PFSK-1 (cell line): ENCODE measurements at regions not wholly inside any gene's neighbourhood (a gene's known extent, or its start where the extent isn't known, plus 50 kb on each side); places are given as distances from the start of the nearest gene placed in this dataset.

ENCODE experiments used
- FOXP2 ChIP-seq: optimal IDR thresholded peaks from 2 replicates; pipeline ENCODE3; 2011; ENCODE audit warnings: borderline replicate concordance, control low read depth, inconsistent platforms; ENCODE audit not compliant: insufficient read depth; ENCODE audit errors: extremely low read length, extremely low read depth
- POLR2AphosphoS5 ChIP-seq: IDR thresholded peaks from 2 replicates; pipeline ENCODE4 v1.6.1; 2012; ENCODE audit warnings: low read depth, mild to moderate bottlenecking, control low read depth, low read length, moderate library complexity
- SIN3A ChIP-seq: IDR thresholded peaks from 2 replicates; pipeline ENCODE4 v1.6.1; 2012; ENCODE audit warnings: mild to moderate bottlenecking, low read length, moderate library complexity, borderline replicate concordance; ENCODE audit not compliant: insufficient read depth
- TAF1 ChIP-seq: IDR thresholded peaks from 2 replicates; pipeline ENCODE4 v1.6.1; 2012; ENCODE audit warnings: low read length, control low read depth, borderline replicate concordance; ENCODE audit not compliant: insufficient read depth
- TF ChIP-seq, protein P1 (sequence below), 2 experiments: IDR thresholded peaks; 2 replicates each; pipeline versions ENCODE4 v1.6.1 to v1.8.0; 2011 to 2012; ENCODE audit warnings: low read depth in 2 of 2, low read length in 2 of 2, control low read depth in 1 of 2, inconsistent platforms in 1 of 2, mild to moderate bottlenecking in 1 of 2, moderate library complexity in 1 of 2; ENCODE audit not compliant: insufficient read depth in 1 of 2

DNA sequence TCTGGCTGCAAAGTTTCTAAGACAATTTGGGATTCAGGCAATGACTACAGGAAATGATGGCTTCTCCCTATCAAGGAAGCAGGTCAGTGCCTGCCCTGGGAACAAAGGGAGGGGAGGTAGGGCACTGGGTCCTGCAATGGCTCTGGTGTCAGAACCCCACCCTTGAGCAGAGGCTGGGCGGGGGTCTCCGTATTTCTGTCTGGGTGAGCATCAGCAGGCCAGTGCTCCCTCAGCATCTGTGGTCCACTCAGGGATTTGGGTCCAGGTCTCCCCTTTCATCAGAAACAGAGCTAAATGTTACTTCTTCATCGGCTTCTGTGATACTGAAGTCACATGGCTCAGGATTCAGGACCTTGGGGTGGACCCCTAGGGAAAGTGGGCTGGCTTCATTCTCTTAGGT lies 195.5 kb upstream of the CDH5 start:
- TF ChIP-seq TAF1 (no peak), POLR2AphosphoS5 (no peak), SIN3A (no peak), FOXP2 (no peak)
- TF ChIP-seq, protein P1, sequence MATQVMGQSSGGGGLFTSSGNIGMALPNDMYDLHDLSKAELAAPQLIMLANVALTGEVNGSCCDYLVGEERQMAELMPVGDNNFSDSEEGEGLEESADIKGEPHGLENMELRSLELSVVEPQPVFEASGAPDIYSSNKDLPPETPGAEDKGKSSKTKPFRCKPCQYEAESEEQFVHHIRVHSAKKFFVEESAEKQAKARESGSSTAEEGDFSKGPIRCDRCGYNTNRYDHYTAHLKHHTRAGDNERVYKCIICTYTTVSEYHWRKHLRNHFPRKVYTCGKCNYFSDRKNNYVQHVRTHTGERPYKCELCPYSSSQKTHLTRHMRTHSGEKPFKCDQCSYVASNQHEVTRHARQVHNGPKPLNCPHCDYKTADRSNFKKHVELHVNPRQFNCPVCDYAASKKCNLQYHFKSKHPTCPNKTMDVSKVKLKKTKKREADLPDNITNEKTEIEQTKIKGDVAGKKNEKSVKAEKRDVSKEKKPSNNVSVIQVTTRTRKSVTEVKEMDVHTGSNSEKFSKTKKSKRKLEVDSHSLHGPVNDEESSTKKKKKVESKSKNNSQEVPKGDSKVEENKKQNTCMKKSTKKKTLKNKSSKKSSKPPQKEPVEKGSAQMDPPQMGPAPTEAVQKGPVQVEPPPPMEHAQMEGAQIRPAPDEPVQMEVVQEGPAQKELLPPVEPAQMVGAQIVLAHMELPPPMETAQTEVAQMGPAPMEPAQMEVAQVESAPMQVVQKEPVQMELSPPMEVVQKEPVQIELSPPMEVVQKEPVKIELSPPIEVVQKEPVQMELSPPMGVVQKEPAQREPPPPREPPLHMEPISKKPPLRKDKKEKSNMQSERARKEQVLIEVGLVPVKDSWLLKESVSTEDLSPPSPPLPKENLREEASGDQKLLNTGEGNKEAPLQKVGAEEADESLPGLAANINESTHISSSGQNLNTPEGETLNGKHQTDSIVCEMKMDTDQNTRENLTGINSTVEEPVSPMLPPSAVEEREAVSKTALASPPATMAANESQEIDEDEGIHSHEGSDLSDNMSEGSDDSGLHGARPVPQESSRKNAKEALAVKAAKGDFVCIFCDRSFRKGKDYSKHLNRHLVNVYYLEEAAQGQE (IDR thresholded peaks at IDR 0.05; ENCODE audit: insufficient read depth in 1 of 2, low read depth in 2 of 2, low read length in 2 of 2), result no peak
